ENCODE measurements at regions not wholly inside any gene's neighbourhood (a gene's known extent, or its start where the extent isn't known, plus 50 kb on each side); places are given as distances from the start of the nearest gene placed in this dataset.

GRCh38 chr12:31899109-31899508 is 60.1 kb upstream of the RESF1 start:
- FAIRE-seq (no peak), DNase-seq (ENCODE audit: extremely low read depth in 1 of 4, low spot score in 3 of 4) (no peak), ATAC-seq (no peak)
- Histone ChIP-seq H3K9me3 (replicated peaks; ENCODE audit: control insufficient read depth, insufficient read depth, low read depth, low read length) (no peaks in the 10 kb centered on the region; the same call in 1 of the 2 replicates), H3K4me2 (ENCODE audit: insufficient read depth, low read length) (no peak overlapping the region), H3K27ac (ENCODE audit: extremely low read depth, low read depth, low read length) (no peak overlapping the region), H3K4me3 (no peak overlapping the region), H2AFZ (ENCODE audit: low read depth, low read length) (no peak overlapping the region), H3K79me2 (ENCODE audit: control insufficient read depth, insufficient read depth, low read length) (no peaks in the 10 kb centered on the region), H3K9me1 (ENCODE audit: control insufficient read depth, insufficient read depth, low read length) (no peaks in the 10 kb centered on the region), H3K27me3 (ENCODE audit: control insufficient read depth in 2 of 2, insufficient read depth in 2 of 2, low read length in 2 of 2) (no peaks in the 10 kb centered on the region), H3K9ac (ENCODE audit: insufficient read depth in 1 of 2, low read depth in 2 of 2, low read length in 2 of 2) (no peak overlapping the region), H4K20me1 (replicated peaks; ENCODE audit: control insufficient read depth, insufficient read depth, low read length) (no peaks in the 10 kb centered on the region), H3K36me3 (ENCODE audit: control insufficient read depth, insufficient read depth, low read length) (no peaks in the 10 kb centered on the region), H3K4me1 (replicated peaks in 1 of 2; ENCODE audit: control insufficient read depth in 2 of 2, insufficient read depth in 2 of 2, low read length in 2 of 2) (peaks cover 19 to 21% of the 10 kb centered on the region in 2 experiments)
- WGBS (ENCODE audit: insufficient coverage, low coverage, missing lambda C conversion rate), result 22% methylated on average over 2 of the region's 2 CpGs
- POLR2A ChIA-PET, result no interaction called here
- CTCF ChIA-PET (ENCODE audit: low intra/inter-chr PET ratio), result no interaction called here
- intact Hi-C loops (cut with micrococcal nuclease) (loop anchor here (10.0 kb wide), 1 partner anchor 214 kb away; no protein-coding TSS in a partner anchor), in situ Hi-C loops (cut with MboI) (no loop called here)
- BruUV-seq (replicated peaks), result no TSS peak
- TF ChIP-seq CTCFL (IDR thresholded peaks at IDR 0.05; ENCODE audit: borderline replicate concordance, insufficient read depth, low read depth, low read length, poor library complexity, severe bottlenecking), result no peak
- TF ChIP-seq ESRRA (IDR thresholded peaks at IDR 0.05; ENCODE audit: borderline replicate concordance, low read depth), result no peak
- TF ChIP-seq MAFF (IDR thresholded peaks at IDR 0.05; ENCODE audit: low read length), result no peak
- TF ChIP-seq HNRNPH1 (optimal IDR thresholded peaks at IDR 0.05; ENCODE audit: low read depth, low read length), result no peak
- TF ChIP-seq XRCC3 (IDR thresholded peaks at IDR 0.05), result no peak
- TF ChIP-seq ZNF395 (CRISPR knock-in tag; IDR thresholded peaks at IDR 0.05), result no peak
- peak; percentile 79 for TF ChIP-seq MEIS2 (IDR thresholded peaks at IDR 0.05; ENCODE audit: partially characterized antibody)
- TF ChIP-seq ASH1L (IDR thresholded peaks at IDR 0.05; ENCODE audit: borderline replicate concordance, low read depth, partially characterized antibody), result no peak
- no peak for TF ChIP-seq SMAD4 (CRISPR knock-in tag; conservative IDR thresholded peaks at IDR 0.05)
- no peak for TF ChIP-seq HES1 (IDR thresholded peaks at IDR 0.05; ENCODE audit: low read depth)
- TF ChIP-seq ZNF212 (CRISPR knock-in tag; IDR thresholded peaks at IDR 0.05), result no peak
- TF ChIP-seq GATAD2B (IDR thresholded peaks at IDR 0.05; ENCODE audit: borderline replicate concordance), result no peak
- no peak for TF ChIP-seq ZBTB12 (CRISPR knock-in tag; IDR thresholded peaks at IDR 0.05)
- TF ChIP-seq ZNF444 (CRISPR knock-in tag; IDR thresholded peaks at IDR 0.05), result no peak
- no peak for TF ChIP-seq POLR2AphosphoS2 (IDR thresholded peaks at IDR 0.05; ENCODE audit: low read length)

Data from K562 (cell line).